ENCODE measurements at regions not wholly inside any gene's neighbourhood (a gene's known extent, or its start where the extent isn't known, plus 50 kb on each side); places are given as distances from the start of the nearest gene placed in this dataset.

DNA sequence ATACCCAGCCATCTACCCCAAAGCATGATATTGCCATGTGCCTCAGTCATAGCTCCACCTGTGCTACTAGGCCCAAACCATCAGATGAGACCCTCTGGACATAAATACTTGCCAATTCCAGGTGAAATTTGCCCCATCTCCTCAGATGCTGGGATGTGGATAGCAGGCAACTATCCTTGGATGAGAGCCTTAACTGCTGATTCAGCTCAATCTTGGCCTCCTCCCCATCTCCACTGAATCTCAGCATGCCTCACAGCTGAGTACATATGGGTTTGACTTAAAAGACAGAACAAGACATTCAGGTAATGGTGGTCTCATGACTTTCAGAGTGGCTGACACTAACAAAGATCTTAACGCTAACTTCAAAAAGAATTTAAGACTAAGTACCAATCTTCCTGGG lies 50.8 kb upstream of the KLHL13 start:
- DNase-seq (ENCODE audit: extremely low read depth, insufficient read length), result no peak

DNA sequence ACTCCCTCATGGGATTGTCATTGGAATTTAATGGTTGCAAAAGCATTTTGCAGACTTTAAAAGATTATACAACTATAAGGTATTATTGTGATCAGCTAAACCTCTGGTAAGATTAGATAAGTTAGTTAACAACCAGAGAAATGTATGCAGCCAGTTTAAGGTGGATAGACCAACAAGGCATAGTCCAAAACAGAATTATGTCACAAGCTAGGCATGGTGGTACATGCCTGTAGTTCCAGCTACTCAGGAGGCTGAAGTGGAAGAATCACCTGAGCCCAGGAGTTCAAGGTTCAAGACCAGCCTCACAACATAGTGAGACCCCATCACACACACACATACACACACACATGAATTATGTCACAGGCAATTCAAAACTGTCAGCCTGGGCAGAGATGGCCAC lies 54.7 kb upstream of the KLHL13 start:
- Histone ChIP-seq H3K4me3 (replicated peaks; ENCODE audit: low read depth, low read length) (no peak overlapping the region), H3K27me3 (replicated peaks; ENCODE audit: control insufficient read depth, insufficient read depth, low read length) (no peaks in the 10 kb centered on the region), H3K36me3 (ENCODE audit: control insufficient read depth, insufficient read depth, low read length) (no peaks in the 10 kb centered on the region)
- no peak for DNase-seq (ENCODE audit: extremely low read depth, insufficient read length)
- TF ChIP-seq, protein P1, sequence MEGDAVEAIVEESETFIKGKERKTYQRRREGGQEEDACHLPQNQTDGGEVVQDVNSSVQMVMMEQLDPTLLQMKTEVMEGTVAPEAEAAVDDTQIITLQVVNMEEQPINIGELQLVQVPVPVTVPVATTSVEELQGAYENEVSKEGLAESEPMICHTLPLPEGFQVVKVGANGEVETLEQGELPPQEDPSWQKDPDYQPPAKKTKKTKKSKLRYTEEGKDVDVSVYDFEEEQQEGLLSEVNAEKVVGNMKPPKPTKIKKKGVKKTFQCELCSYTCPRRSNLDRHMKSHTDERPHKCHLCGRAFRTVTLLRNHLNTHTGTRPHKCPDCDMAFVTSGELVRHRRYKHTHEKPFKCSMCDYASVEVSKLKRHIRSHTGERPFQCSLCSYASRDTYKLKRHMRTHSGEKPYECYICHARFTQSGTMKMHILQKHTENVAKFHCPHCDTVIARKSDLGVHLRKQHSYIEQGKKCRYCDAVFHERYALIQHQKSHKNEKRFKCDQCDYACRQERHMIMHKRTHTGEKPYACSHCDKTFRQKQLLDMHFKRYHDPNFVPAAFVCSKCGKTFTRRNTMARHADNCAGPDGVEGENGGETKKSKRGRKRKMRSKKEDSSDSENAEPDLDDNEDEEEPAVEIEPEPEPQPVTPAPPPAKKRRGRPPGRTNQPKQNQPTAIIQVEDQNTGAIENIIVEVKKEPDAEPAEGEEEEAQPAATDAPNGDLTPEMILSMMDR (IDR thresholded peaks at IDR 0.05; ENCODE audit: insufficient read depth, low read length, poor library complexity, severe bottlenecking), result no peak

More for the DNA sequence above, 50.8 kb upstream of the KLHL13 start:
- TF ChIP-seq, protein P1 (IDR thresholded peaks at IDR 0.05; ENCODE audit: insufficient read depth, low read length, poor library complexity, severe bottlenecking), result no peak
- Histone ChIP-seq H3K36me3 (ENCODE audit: control insufficient read depth, insufficient read depth, low read length) (no peaks in the 10 kb centered on the region), H3K4me3 (replicated peaks; ENCODE audit: low read depth, low read length) (no peak overlapping the region), H3K27me3 (replicated peaks; ENCODE audit: control insufficient read depth, insufficient read depth, low read length) (no peaks in the 10 kb centered on the region)

DNA sequence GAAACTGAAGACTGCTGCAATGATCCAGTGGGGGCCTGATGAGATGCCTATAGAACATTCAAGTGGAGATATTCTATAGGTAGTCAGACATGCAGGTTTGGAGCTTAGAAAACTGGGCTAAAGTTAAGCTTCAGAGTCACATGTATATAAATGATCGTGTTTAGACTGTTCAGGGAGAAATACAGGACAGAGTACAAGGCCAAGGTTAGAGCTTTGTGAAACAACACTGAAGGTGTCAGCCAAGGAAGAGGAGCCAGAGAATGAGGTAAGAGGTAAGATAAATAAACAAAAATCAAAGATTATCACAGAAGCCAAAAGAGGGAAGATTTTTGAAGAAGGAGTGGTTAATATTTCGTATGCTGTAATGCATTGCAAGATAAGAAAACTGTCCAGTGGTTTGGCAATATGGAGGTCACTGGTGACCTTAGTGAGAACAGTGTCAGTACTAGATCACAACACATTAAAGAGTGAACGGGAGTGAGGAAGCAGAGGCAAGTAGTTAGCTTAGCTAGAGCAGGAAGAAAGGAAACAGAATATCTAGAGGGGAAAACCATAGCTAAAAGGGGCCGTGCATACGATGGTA lies 58.0 kb upstream of the KLHL13 start:
- Histone ChIP-seq H3K27me3 (replicated peaks; ENCODE audit: control insufficient read depth, insufficient read depth, low read length) (no peaks in the 10 kb centered on the region), H3K36me3 (ENCODE audit: control insufficient read depth, insufficient read depth, low read length) (no peaks in the 10 kb centered on the region), H3K4me3 (replicated peaks; ENCODE audit: low read depth, low read length) (no peak overlapping the region)
- TF ChIP-seq, protein P1 (IDR thresholded peaks at IDR 0.05; ENCODE audit: insufficient read depth, low read length, poor library complexity, severe bottlenecking), result no peak
- DNase-seq (ENCODE audit: extremely low read depth, insufficient read length), result no peak

GRCh38 chrX:118177708-118178107 lies 61.1 kb upstream of the KLHL13 start:
- Histone ChIP-seq H3K4me3 (replicated peaks; ENCODE audit: low read depth, low read length) (no peak overlapping the region), H3K36me3 (ENCODE audit: control insufficient read depth, insufficient read depth, low read length) (no peaks in the 10 kb centered on the region), H3K27me3 (replicated peaks; ENCODE audit: control insufficient read depth, insufficient read depth, low read length) (no peaks in the 10 kb centered on the region)
- TF ChIP-seq, protein P1 (IDR thresholded peaks at IDR 0.05; ENCODE audit: insufficient read depth, low read length, poor library complexity, severe bottlenecking), result no peak
- no peak for DNase-seq (ENCODE audit: extremely low read depth, insufficient read length)

- DNase-seq (ENCODE audit: extremely low read depth, insufficient read length), result no peak
- Histone ChIP-seq H3K36me3 (ENCODE audit: control insufficient read depth, insufficient read depth, low read length) (no peaks in the 10 kb centered on the region), H3K27me3 (replicated peaks; ENCODE audit: control insufficient read depth, insufficient read depth, low read length) (no peaks in the 10 kb centered on the region), H3K4me3 (replicated peaks; ENCODE audit: low read depth, low read length) (no peak overlapping the region)
- TF ChIP-seq, protein P1 (IDR thresholded peaks at IDR 0.05; ENCODE audit: insufficient read depth, low read length, poor library complexity, severe bottlenecking), result no peak
Observed at GRCh38 chrX:118178450-118178849, 61.8 kb upstream of the KLHL13 start.

DNA sequence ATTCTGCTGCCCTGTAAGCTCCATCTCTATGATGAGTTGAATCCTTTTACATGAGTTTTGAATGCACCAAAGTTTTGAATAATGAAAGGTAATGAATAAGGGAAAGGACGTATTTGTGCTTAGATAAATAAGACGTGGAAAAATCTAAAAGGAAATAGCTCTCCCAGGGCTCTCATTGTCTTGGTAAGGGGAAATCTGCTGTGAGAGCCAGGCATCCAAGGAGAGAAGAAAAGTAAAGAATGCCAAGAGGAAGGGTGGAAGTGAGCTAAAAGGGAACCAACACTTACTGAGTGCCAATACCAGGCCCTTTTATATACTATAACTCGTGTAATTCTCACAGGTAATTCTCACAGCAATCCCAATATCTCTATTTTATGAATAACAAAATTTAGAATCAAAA lies 62.6 kb upstream of the KLHL13 start:
- TF ChIP-seq, protein P1 (IDR thresholded peaks at IDR 0.05; ENCODE audit: insufficient read depth, low read length, poor library complexity, severe bottlenecking), result no peak

More for the DNA sequence above, 62.6 kb upstream of the KLHL13 start:
- Histone ChIP-seq H3K36me3 (ENCODE audit: control insufficient read depth, insufficient read depth, low read length) (no peaks in the 10 kb centered on the region), H3K4me3 (replicated peaks; ENCODE audit: low read depth, low read length) (no peak overlapping the region), H3K27me3 (replicated peaks; ENCODE audit: control insufficient read depth, insufficient read depth, low read length) (no peaks in the 10 kb centered on the region)
- DNase-seq (ENCODE audit: extremely low read depth, insufficient read length), result no peak
